Small intestine (tissue), 7 donors: ENCODE measurements at regions not wholly inside any gene's neighbourhood (a gene's known extent, or its start where the extent isn't known, plus 50 kb on each side); places are given as distances from the start of the nearest gene placed in this dataset.
A peak's percentile ranks its signal among the peaks of the same experiment; 100 is the strongest.

Experiments used
- DNase-seq, 2 donors: peaks; one replicate each; pipeline versions ENCODE4 v3.0.0 to v3.0.0-alpha.2; 2013
- FAIRE-seq: peaks from 2 replicates; lab custom pipeline; 2012; peaks lifted over from hg19 to GRCh38; lab: Jason Lieb, UNC
- H3K27ac ChIP-seq, 3 donors: one replicate each; pipeline ENCODE4 v1.5.1; 2013; ENCODE audit warnings: low read length in 2 of 3, mild to moderate bottlenecking in 2 of 3, control low read depth in 1 of 3, inconsistent platforms in 1 of 3, low read depth in 1 of 3, moderate library complexity in 1 of 3
- H3K27me3 ChIP-seq, 3 donors: one replicate each; pipeline ENCODE4 v1.6.1; 2013; ENCODE audit warnings: low read length in 3 of 3, inconsistent platforms in 1 of 3; ENCODE audit not compliant: control insufficient read depth in 3 of 3, insufficient read depth in 3 of 3
- H3K36me3 ChIP-seq, 3 donors: one replicate each; pipeline ENCODE4 v1.6.1; 2013; ENCODE audit warnings: low read length in 3 of 3, inconsistent platforms in 1 of 3, low read depth in 1 of 3, mild to moderate bottlenecking in 1 of 3, moderate library complexity in 1 of 3; ENCODE audit not compliant: control insufficient read depth in 3 of 3, insufficient read depth in 2 of 3
- H3K4me1 ChIP-seq, 3 donors: one replicate each; pipeline ENCODE4 v1.6.1; 2013; ENCODE audit warnings: low read length in 2 of 3, inconsistent platforms in 1 of 3, low read depth in 1 of 3, mild to moderate bottlenecking in 1 of 3, moderate library complexity in 1 of 3; ENCODE audit not compliant: control insufficient read depth in 3 of 3, insufficient read depth in 2 of 3
- H3K4me3 ChIP-seq, 3 donors: one replicate each; pipeline ENCODE4 v1.5.1; 2013; ENCODE audit warnings: low read length in 3 of 3, control low read depth in 1 of 3, inconsistent platforms in 1 of 3, low read depth in 1 of 3, mild to moderate bottlenecking in 1 of 3, moderate library complexity in 1 of 3
- H3K9me3 ChIP-seq, 2 donors: one replicate each; pipeline ENCODE4 v1.6.1; 2013; ENCODE audit warnings: low read depth in 1 of 2, low read length in 1 of 2; ENCODE audit not compliant: control insufficient read depth in 2 of 2, insufficient read depth in 1 of 2
- WGBS, 3 donors: extraction: QIAGEN DNeasy Blood & Tissue Kit; methylation state at CpG; one replicate each; pipeline ENCODE4 v1.1.7; 2013; 5-methylcytosine and 5-hydroxymethylcytosine counted together
- donor health status: healthy with polysubstance abuse.
- donor health status: control.
- donor health status: control.
- donor health status: Bipolar disorder and iron deficiency.
- donor health status: healthy.

DNA sequence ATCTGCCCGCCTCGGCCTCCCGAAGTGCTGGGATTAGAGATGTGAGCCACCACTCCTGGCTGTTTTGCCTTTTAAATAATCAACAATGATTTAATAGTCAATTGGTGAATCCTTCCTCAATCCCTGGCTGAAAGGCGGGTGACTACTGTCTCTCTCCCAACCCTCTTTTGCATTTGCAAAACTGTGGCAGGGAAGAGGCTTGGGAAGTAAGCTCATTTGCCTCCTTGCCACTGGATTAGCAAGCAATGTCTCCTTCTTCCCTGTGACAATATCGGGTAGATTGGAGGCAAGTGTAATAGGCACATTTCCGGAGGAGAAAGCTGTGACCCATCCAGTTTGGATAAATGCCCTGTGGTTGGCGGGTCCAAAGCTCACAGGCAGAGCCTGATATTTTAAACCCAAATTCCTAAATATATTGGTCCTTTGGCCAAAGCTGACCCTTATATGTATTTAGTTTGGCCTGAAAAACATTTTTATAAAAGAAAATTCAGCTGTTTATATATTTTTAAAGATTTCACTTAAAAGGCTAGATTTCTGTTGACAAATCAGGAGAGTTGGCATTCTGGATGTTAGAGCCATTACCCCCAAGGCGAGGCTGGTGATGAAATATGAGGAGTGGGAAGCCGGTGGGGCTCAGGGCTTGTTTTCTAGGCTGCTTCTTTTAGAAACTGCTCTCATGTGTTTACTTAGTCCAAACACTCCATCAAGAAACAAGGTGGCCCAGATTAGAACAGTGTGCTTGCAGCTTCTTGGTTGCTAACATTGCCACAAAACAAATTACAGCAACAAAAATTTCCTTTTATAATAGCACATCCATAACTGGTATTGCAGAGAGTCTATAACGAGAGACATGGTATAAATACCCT lies 646.9 kb upstream of the TMEM132C start:
- Histone ChIP-seq H3K4me3 (no peak overlapping the region), H3K36me3 (no peaks in the 10 kb centered on the region), H3K4me1 (no peaks in the 10 kb centered on the region), H3K9me3 (peaks cover 0 to 9% of the 10 kb centered on the region in 2 donors), H3K27ac (no peak overlapping the region), H3K27me3 (no peaks in the 10 kb centered on the region)
- no peak for DNase-seq
- 69 to 77% (median 70%) methylated on average over 10 of the region's 10 CpGs for WGBS, 3 donors
- FAIRE-seq = no peak

- Histone ChIP-seq H3K27me3 (no peaks in the 10 kb centered on the region), H3K4me1 (no peaks in the 10 kb centered on the region), H3K9me3 (peaks cover 0 to 9% of the 10 kb centered on the region in 2 donors), H3K27ac (no peak overlapping the region), H3K4me3 (no peak overlapping the region), H3K36me3 (no peaks in the 10 kb centered on the region)
- no peak for DNase-seq
- FAIRE-seq = no peak
- 51 to 61% (median 58%) methylated on average over 2 of the region's 2 CpGs for WGBS, 3 donors
Observed at GRCh38 chr12:127620735-127621355, 646.1 kb upstream of the TMEM132C start.

- WGBS, 3 donors = 67 to 73% (median 72%) methylated on average over 9 of the region's 9 CpGs
- no peak overlapping the region for H3K27ac ChIP-seq
- H3K9me3 ChIP-seq = peaks cover 0 to 9% of the 10 kb centered on the region in 2 donors
- H3K36me3 ChIP-seq = no peaks in the 10 kb centered on the region
- H3K4me1 ChIP-seq = no peaks in the 10 kb centered on the region
- no peaks in the 10 kb centered on the region for H3K27me3 ChIP-seq
- DNase-seq (no peak), FAIRE-seq (no peak)
- H3K4me3 ChIP-seq = no peak overlapping the region
Observed at GRCh38 chr12:127621366-127621765, 645.6 kb upstream of the TMEM132C start.

GRCh38 chr12:127623362-127623761 lies 643.6 kb upstream of the TMEM132C start:
- H3K36me3 ChIP-seq = no peaks in the 10 kb centered on the region
- FAIRE-seq (no peak), DNase-seq (no peak)
- H3K27ac ChIP-seq = no peak overlapping the region
- H3K9me3 ChIP-seq = peaks cover 0 to 9% of the 10 kb centered on the region in 2 donors
- no peaks in the 10 kb centered on the region for H3K4me1 ChIP-seq
- 82 to 92% (median 90%) methylated on average over 4 of the region's 4 CpGs for WGBS, 3 donors
- H3K4me3 ChIP-seq = no peak overlapping the region
- H3K27me3 ChIP-seq = no peaks in the 10 kb centered on the region

- Histone ChIP-seq H3K4me1 (no peaks in the 10 kb centered on the region), H3K27ac (no peak overlapping the region), H3K9me3 (peaks cover 0 to 9% of the 10 kb centered on the region in 2 donors), H3K36me3 (no peaks in the 10 kb centered on the region), H3K4me3 (no peak overlapping the region), H3K27me3 (no peaks in the 10 kb centered on the region)
- FAIRE-seq = no peak
- WGBS, 3 donors = 75 to 84% (median 82%) methylated on average over 5 of the region's 5 CpGs
- DNase-seq = no peak
Observed at GRCh38 chr12:127625176-127625771, 641.7 kb upstream of the TMEM132C start.

GRCh38 chr12:127628645-127629044 lies 638.3 kb upstream of the TMEM132C start:
- 81 to 85% (median 85%) methylated on average over 3 of the region's 3 CpGs for WGBS, 3 donors
- no peaks in the 10 kb centered on the region for H3K4me1 ChIP-seq
- DNase-seq = no peak
- H3K4me3 ChIP-seq = no peak overlapping the region
- H3K27ac ChIP-seq = peak overlapping the region in 1 of 3 donors; percentile 17
- no peaks in the 10 kb centered on the region for H3K9me3 ChIP-seq
- H3K27me3 ChIP-seq = no peaks in the 10 kb centered on the region
- FAIRE-seq = no peak
- H3K36me3 ChIP-seq = no peaks in the 10 kb centered on the region

DNA sequence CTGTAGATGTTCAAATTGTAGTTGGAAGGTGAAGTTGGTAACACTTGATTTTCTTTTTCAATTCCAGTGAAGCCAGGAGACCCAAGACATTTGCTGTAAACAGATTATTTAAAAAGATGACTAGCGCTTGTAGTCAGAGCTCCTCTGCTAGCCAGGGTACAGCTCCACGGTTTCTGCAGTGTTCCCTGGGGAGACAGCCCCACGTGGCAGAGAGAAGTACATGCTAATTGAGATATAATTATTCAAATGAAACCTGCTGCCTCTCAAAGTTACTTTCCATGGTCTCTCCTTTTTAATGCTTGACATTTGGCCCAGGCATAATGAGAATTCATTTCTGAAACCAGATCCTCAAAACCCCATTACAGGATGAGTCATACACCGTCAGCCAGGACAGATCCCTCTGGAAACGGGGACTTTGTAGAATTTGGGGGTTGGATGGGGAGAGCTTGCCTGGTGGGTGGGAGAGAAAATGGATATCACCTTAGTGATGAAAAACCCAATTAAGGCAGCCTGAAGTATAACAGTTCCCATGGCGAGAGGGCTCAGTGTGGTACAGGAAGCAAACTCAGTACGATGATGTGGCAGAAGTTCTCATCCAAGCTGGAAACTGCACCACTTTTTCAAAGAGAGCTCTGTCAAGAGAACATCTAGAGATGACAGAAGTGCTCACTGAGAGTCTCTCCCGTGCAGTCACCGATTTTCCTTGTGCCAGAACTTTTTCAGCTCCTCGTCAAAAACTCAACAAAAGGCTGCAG lies 637.7 kb upstream of the TMEM132C start:
- no peaks in the 10 kb centered on the region for H3K9me3 ChIP-seq
- H3K27me3 ChIP-seq = no peaks in the 10 kb centered on the region
- FAIRE-seq = no peak
- H3K27ac ChIP-seq = peak overlapping the region in 1 of 3 donors; percentile 17
- no peak for DNase-seq
- H3K4me1 ChIP-seq = no peaks in the 10 kb centered on the region
- no peak overlapping the region for H3K4me3 ChIP-seq
- 64 to 71% (median 70%) methylated on average over 10 of the region's 10 CpGs for WGBS, 3 donors
- H3K36me3 ChIP-seq = no peaks in the 10 kb centered on the region

GRCh38 chr12:127632461-127632860 lies 634.5 kb upstream of the TMEM132C start:
- no peaks in the 10 kb centered on the region for H3K36me3 ChIP-seq
- H3K4me1 ChIP-seq = no peaks in the 10 kb centered on the region
- no peak overlapping the region for H3K27ac ChIP-seq
- FAIRE-seq (no peak), DNase-seq (no peak)
- H3K9me3 ChIP-seq = no peaks in the 10 kb centered on the region
- no peak overlapping the region for H3K4me3 ChIP-seq
- 81 to 90% (median 84%) methylated on average over 11 of the region's 11 CpGs for WGBS, 3 donors
- no peaks in the 10 kb centered on the region for H3K27me3 ChIP-seq
